ENCODE measurements at regions not wholly inside any gene's neighbourhood (a gene's known extent, or its start where the extent isn't known, plus 50 kb on each side); places are given as distances from the start of the nearest gene placed in this dataset.

GRCh38 chr5:66358741-66359140 lies 214.6 kb downstream of the SREK1 start:
- TF ChIP-seq EP300 (IDR thresholded peaks at IDR 0.05; ENCODE audit: borderline replicate concordance) = no peak
- no peak for TF ChIP-seq MAX (IDR thresholded peaks at IDR 0.05)
- TF ChIP-seq YY1 (IDR thresholded peaks at IDR 0.05; ENCODE audit: low read depth) = no peak
- no peak for TF ChIP-seq CREB1 (IDR thresholded peaks at IDR 0.05; ENCODE audit: low read depth)
- TF ChIP-seq NFIC (IDR thresholded peaks at IDR 0.05) = no peak
- no peak for TF ChIP-seq RAD21 (IDR thresholded peaks at IDR 0.05; ENCODE audit: low read depth)
- no peak for TF ChIP-seq CEBPB (IDR thresholded peaks at IDR 0.05)
- no peak for TF ChIP-seq EGR1 (IDR thresholded peaks at IDR 0.05)
- TF ChIP-seq REST (IDR thresholded peaks at IDR 0.05; ENCODE audit: low read depth) = no peak
- no peak for TF ChIP-seq TAF1 (IDR thresholded peaks at IDR 0.05; ENCODE audit: low read depth)
- no peak for TF ChIP-seq ZBTB7A (IDR thresholded peaks at IDR 0.05; ENCODE audit: low read depth)
- TF ChIP-seq USF1 (IDR thresholded peaks at IDR 0.05) = no peak
- TF ChIP-seq TEAD4 (IDR thresholded peaks at IDR 0.05) = no peak
- TF ChIP-seq TCF12 (IDR thresholded peaks at IDR 0.05; ENCODE audit: low read depth) = no peak

Measured in Ishikawa (cell line).